HepG2 (cell line): ENCODE measurements at regions not wholly inside any gene's neighbourhood (a gene's known extent, or its start where the extent isn't known, plus 50 kb on each side); places are given as distances from the start of the nearest gene placed in this dataset.

Experiments used
- CTCF ChIP-seq: sonication (generic); formaldehyde crosslinking; IDR thresholded peaks from 2 replicates; pipeline ENCODE4 v1.5.0; 2020; ENCODE audit warnings: mild to moderate bottlenecking, missing genetic modification reagents, moderate library complexity
- DPF2 ChIP-seq: sonication (generic); formaldehyde crosslinking; IDR thresholded peaks from 2 replicates; pipeline ENCODE4 v1.4.0; 2020; ENCODE audit warnings: mild to moderate bottlenecking, low read depth, missing genetic modification reagents, borderline replicate concordance
- FOSL2 ChIP-seq: sonication (generic); formaldehyde crosslinking; IDR thresholded peaks from 2 replicates; pipeline ENCODE4 v1.4.0; 2020; ENCODE audit warnings: missing genetic modification reagents
- GABPB1 ChIP-seq: IDR thresholded peaks from 2 replicates; pipeline ENCODE4 v1.6.1; 2016; ENCODE audit warnings: mild to moderate bottlenecking, missing genetic modification reagents, moderate library complexity, missing compliant biosample characterization
- HMGXB3 ChIP-seq: sonication (generic); formaldehyde crosslinking; IDR thresholded peaks from 2 replicates; pipeline ENCODE4 v1.4.0; 2020; ENCODE audit warnings: missing genetic modification reagents, borderline replicate concordance
- POLR2A ChIP-seq, 2 experiments: IDR thresholded peaks; 2 replicates each; pipeline ENCODE4 v1.6.1; 2011; ENCODE audit warnings: low read depth in 2 of 2, low read length in 2 of 2, mild to moderate bottlenecking in 1 of 2, moderate library complexity in 1 of 2; ENCODE audit not compliant: insufficient read depth in 1 of 2
- POLR2AphosphoS5 ChIP-seq: IDR thresholded peaks from 2 replicates; pipeline ENCODE4 v1.6.1; 2012; ENCODE audit warnings: low read depth, low read length
- SMARCE1 ChIP-seq: fragments of 450-650 bp; IDR thresholded peaks from 2 replicates; pipeline ENCODE4 v1.6.1; 2017; ENCODE audit warnings: borderline replicate concordance
- TBX3 ChIP-seq: fragments of 450-650 bp; IDR thresholded peaks from 2 replicates; pipeline ENCODE4 v1.6.1; 2017; ENCODE audit warnings: antibody characterized with exemption, mild to moderate bottlenecking, inconsistent platforms, borderline replicate concordance
- ZNF678 ChIP-seq: sonication (generic); formaldehyde crosslinking; IDR thresholded peaks from 2 replicates; pipeline ENCODE4 v1.4.0; 2020; ENCODE audit warnings: mild to moderate bottlenecking, missing genetic modification reagents
- ZNF781 ChIP-seq: sonication (generic); formaldehyde crosslinking; IDR thresholded peaks from 2 replicates; pipeline ENCODE4 v1.5.1; 2020; ENCODE audit warnings: borderline replicate concordance, mild to moderate bottlenecking, missing genetic modification reagents; ENCODE audit errors: not compliant biosample characterization

- TF ChIP-seq ZNF781 (CRISPR knock-in tag) (no peak), TBX3 (no peak), CTCF (CRISPR knock-in tag) (no peak), DPF2 (CRISPR knock-in tag) (no peak), HMGXB3 (CRISPR knock-in tag) (no peak), POLR2A (IDR thresholded peaks at IDR 0.05; ENCODE audit: insufficient read depth in 1 of 2, low read depth in 2 of 2, low read length in 2 of 2) (no peak), POLR2AphosphoS5 (no peak), ZNF678 (CRISPR knock-in tag) (no peak), FOSL2 (CRISPR knock-in tag) (no peak), GABPB1 (CRISPR knock-in tag) (no peak), SMARCE1 (no peak)
Observed at GRCh38 chr2:12619975-12620374, 96.8 kb upstream of the TRIB2 start.
